HepG2 (cell line): ENCODE measurements at regions not wholly inside any gene's neighbourhood (a gene's known extent, or its start where the extent isn't known, plus 50 kb on each side); places are given as distances from the start of the nearest gene placed in this dataset.

ENCODE experiments used
- ATAC-seq: fragments of 200-7000 bp; cut with Tn5 transposase; 3 replicates; pipeline ENCODE4 v1.9.1; 2020; ENCODE audit warnings: mild to moderate bottlenecking, moderate library complexity
- BruUV-seq: library from RNA; stranded (reverse); fragments of 400-500 nt; replicated peaks from 2 replicates; lab custom pipeline; 2021; lab: Mats Ljungman, UMichigan
- CTCF ChIA-PET: fragments of 300-600 bp; formaldehyde crosslinking; extraction: SDS; loops from one replicate; lab custom pipeline; 2021; ENCODE audit warnings: low total read pairs, inconsistent platforms, low intra/inter-chr PET ratio; lab: Yijun Ruan, JAX
- POLR2A ChIA-PET: fragments of 350-600 bp; sonication (Branson Sonifier 250); formaldehyde crosslinking; loops from one replicate; lab custom pipeline; 2020; ENCODE audit warnings: antibody characterized with exemption, inconsistent platforms; lab: Yijun Ruan, JAX
- DNase-seq: peaks from one replicate; pipeline ENCODE4 v3.0.0-alpha.2; 2015; ENCODE audit warnings: low spot score
- FAIRE-seq: peaks from 3 replicates; lab custom pipeline; 2011; peaks lifted over from hg19 to GRCh38; lab: Jason Lieb, UNC
- H2AFZ ChIP-seq: one replicate; pipeline ENCODE4 v1.6.1; 2011; ENCODE audit warnings: low read length, inconsistent platforms
- H3K27ac ChIP-seq: fragments of 300-600 bp; 3 replicates; pipeline ENCODE4 v1.8.0; 2011; ENCODE audit warnings: mixed run types, mild to moderate bottlenecking, mixed read lengths, low read length, inconsistent platforms; ENCODE audit not compliant: insufficient read depth; ENCODE audit errors: extremely low read length
- H3K27me3 ChIP-seq, 2 experiments: fragments of 200-600 bp in 1 of 2; 2 replicates in 1 of 2; 3 replicates in 1 of 2; pipeline versions ENCODE4 v1.6.0 to v1.8.0; 2011; ENCODE audit warnings: low read length in 2 of 2, mild to moderate bottlenecking in 2 of 2, moderate library complexity in 2 of 2, inconsistent platforms in 1 of 2; ENCODE audit not compliant: insufficient read depth in 2 of 2, control insufficient read depth in 1 of 2
- H3K36me3 ChIP-seq, 2 experiments: fragments of 200-600 bp in 1 of 2; replicated peaks in 1 of 2; 2 replicates in 1 of 2; 3 replicates in 1 of 2; pipeline versions ENCODE4 v1.5.1 to v1.8.0; 2011; ENCODE audit warnings: low read length in 2 of 2, inconsistent platforms in 1 of 2; ENCODE audit not compliant: insufficient read depth in 2 of 2, control insufficient read depth in 1 of 2
- H3K4me1 ChIP-seq: 2 replicates; pipeline ENCODE4 v1.5.1; 2012; ENCODE audit warnings: low read length, inconsistent platforms; ENCODE audit not compliant: insufficient read depth
- H3K4me2 ChIP-seq: 2 replicates; pipeline ENCODE4 v1.6.0; 2011; ENCODE audit warnings: low read depth, low read length, inconsistent platforms
- H3K4me3 ChIP-seq, 3 experiments: fragments of 200-600 bp in 1 of 3; sonication (generic), shearing (Covaris generic) in 1 of 3; replicated peaks in 1 of 3; 2 replicates each; pipeline ENCODE4 v1.5.1; 2011 to 2016; ENCODE audit warnings: low read length in 3 of 3, inconsistent platforms in 2 of 3, low read depth in 2 of 3, mild to moderate bottlenecking in 2 of 3, control low read depth in 1 of 3, mixed read lengths in 1 of 3; ENCODE audit not compliant: insufficient read depth in 1 of 3
- H3K79me2 ChIP-seq: one replicate; pipeline ENCODE4 v1.6.1; 2011; ENCODE audit warnings: low read length, inconsistent platforms; ENCODE audit not compliant: insufficient read depth
- H3K9ac ChIP-seq: 2 replicates; pipeline ENCODE4 v1.6.0; 2011; ENCODE audit warnings: mild to moderate bottlenecking, low read depth, low read length, inconsistent platforms; ENCODE audit not compliant: insufficient read depth
- H3K9me3 ChIP-seq: 2 replicates; pipeline ENCODE4 v1.5.1; 2012; ENCODE audit warnings: mild to moderate bottlenecking, low read length
- H4K20me1 ChIP-seq: 2 replicates; pipeline ENCODE4 v1.6.0; 2011; ENCODE audit warnings: inconsistent platforms, mild to moderate bottlenecking, low read length, moderate library complexity; ENCODE audit not compliant: insufficient read depth
- ARNTL ChIP-seq: sonication (generic); formaldehyde crosslinking; IDR thresholded peaks from 2 replicates; pipeline ENCODE4 v1.4.0; 2020; ENCODE audit warnings: mild to moderate bottlenecking, missing genetic modification reagents
- HNRNPH1 ChIP-seq: fragments of 200-400 bp; formaldehyde crosslinking; optimal IDR thresholded peaks from 2 replicates; pipeline ENCODE3; 2017; ENCODE audit warnings: mild to moderate bottlenecking, low read depth, low read length
- IRF9 ChIP-seq: sonication (generic); formaldehyde crosslinking; IDR thresholded peaks from 2 replicates; pipeline ENCODE4 v1.8.0; 2022; ENCODE audit warnings: missing genetic modification reagents, mild to moderate bottlenecking, borderline replicate concordance
- KAT2B ChIP-seq: fragments of 150-350 bp; IDR thresholded peaks from 2 replicates; pipeline ENCODE4 v1.6.1; 2014; ENCODE audit warnings: low read depth, low read length, borderline replicate concordance
- MAFK ChIP-seq, 2 experiments: IDR thresholded peaks in 1 of 2; conservative IDR thresholded peaks in 1 of 2; 2 replicates each; pipeline ENCODE4 v1.6.1; 2011; ENCODE audit warnings: improper control_type of control experiment in 2 of 2, low read length in 2 of 2
- ONECUT2 ChIP-seq: sonication (generic); formaldehyde crosslinking; IDR thresholded peaks from 2 replicates; pipeline ENCODE4 v1.4.0; 2020; ENCODE audit warnings: missing genetic modification reagents
- POLR2AphosphoS5 ChIP-seq: IDR thresholded peaks from 2 replicates; pipeline ENCODE4 v1.6.1; 2012; ENCODE audit warnings: low read depth, low read length
- RBFOX2 ChIP-seq: fragments of 200-400 bp; formaldehyde crosslinking; IDR thresholded peaks from 2 replicates; pipeline ENCODE4 v1.6.1; 2017; ENCODE audit warnings: low read depth, mild to moderate bottlenecking, low read length
- SP1 ChIP-seq, 2 experiments: fragments of 450-650 bp in 1 of 2; sonication (generic) in 1 of 2; formaldehyde crosslinking in 1 of 2; IDR thresholded peaks; 2 replicates each; pipeline versions ENCODE4 v1.4.0 to v1.6.1; 2016 to 2020; ENCODE audit warnings: missing genetic modification reagents in 1 of 2
- SP2 ChIP-seq: sonication (generic); formaldehyde crosslinking; IDR thresholded peaks from 2 replicates; pipeline ENCODE4 v1.5.1; 2020; ENCODE audit warnings: mild to moderate bottlenecking, missing genetic modification reagents
- SSRP1 ChIP-seq: IDR thresholded peaks from 2 replicates; pipeline ENCODE4 v1.6.1; 2016; ENCODE audit warnings: control low read depth
- ZMAT5 ChIP-seq: sonication (generic); formaldehyde crosslinking; IDR thresholded peaks from 2 replicates; pipeline ENCODE4 v1.5.0; 2020; ENCODE audit warnings: mild to moderate bottlenecking, low read depth, missing genetic modification reagents, borderline replicate concordance
- ZNF136 ChIP-seq: sonication (generic); formaldehyde crosslinking; IDR thresholded peaks from 2 replicates; pipeline ENCODE4 v1.8.1; 2022; ENCODE audit warnings: low read depth, mild to moderate bottlenecking, moderate library complexity, missing genetic modification reagents
- WGBS: methylation state at CpG from one replicate; pipeline ENCODE4 v1.1.6; 2017; ENCODE audit warnings: low lambda C conversion rate; 5-methylcytosine and 5-hydroxymethylcytosine counted together
- in situ Hi-C: cut with HindIII; loops from 2 replicates; pipeline ENCODE4 v1.10.0; 2017; ENCODE audit warnings: low pct_unique_long_range_greater_than_20kb; ENCODE audit not compliant: extremely low pct_ligation_motif_present
- intact Hi-C: fragments of 100-400 bp; cut with micrococcal nuclease; formaldehyde crosslinking; loops from one replicate; pipeline ENCODE4 v1.10.0; 2022; ENCODE audit not compliant: unreplicated experiment

- no peak for FAIRE-seq
- 91% methylated on average over 13 of the region's 13 CpGs for WGBS
Observed at GRCh38 chr6:1063671-1064355, 248.1 kb upstream of the FOXQ1 start.

More at GRCh38 chr6:1063671-1064355, 248.1 kb upstream of the FOXQ1 start:
- in situ Hi-C loops (no loop called here), intact Hi-C loops (no loop called here)
- BruUV-seq = no TSS peak
- Histone ChIP-seq H3K4me3 (no peak overlapping the region), H3K9ac (no peak overlapping the region), H3K9me3 (no peaks in the 10 kb centered on the region), H2AFZ (no peak overlapping the region), H3K4me1 (peaks cover 16% of the 10 kb centered on the region; the same call in 1 of the 2 replicates), H3K79me2 (no peaks in the 10 kb centered on the region), H3K27ac (no peak overlapping the region), H3K27me3 (no peaks in the 10 kb centered on the region), H4K20me1 (no peaks in the 10 kb centered on the region), H3K36me3 (no peaks in the 10 kb centered on the region), H3K4me2 (no peak overlapping the region)
- CTCF ChIA-PET = no interaction called here
- DNase-seq = no peak
- ATAC-seq = no peak
- TF ChIP-seq SP1 (IDR thresholded peaks at IDR 0.05) (no peak), SP1 (CRISPR knock-in tag; IDR thresholded peaks at IDR 0.05) (no peak), IRF9 (CRISPR knock-in tag) (no peak), SP2 (CRISPR knock-in tag) (no peak), SSRP1 (CRISPR knock-in tag) (no peak), POLR2AphosphoS5 (no peak), ARNTL (CRISPR knock-in tag) (no peak), ONECUT2 (no peak), KAT2B (no peak), ZNF136 (CRISPR knock-in tag) (no peak), MAFK (conservative IDR thresholded peaks at IDR 0.05 in 1 of 2, IDR thresholded peaks at IDR 0.05 in 1 of 2; ENCODE audit: low read length in 2 of 2) (no peak), ZMAT5 (no peak), RBFOX2 (no peak), HNRNPH1 (no peak)
- POLR2A ChIA-PET = interaction anchor here (1.0 kb wide), 2 partner anchors 9 kb away, joined by 4 to 5 read pairs; no protein-coding TSS in a partner anchor
